Endometrium (tissue), 2 donors: ENCODE measurements at regions not wholly inside any gene's neighbourhood (a gene's known extent, or its start where the extent isn't known, plus 50 kb on each side); places are given as distances from the start of the nearest gene placed in this dataset.

Experiments used
- FAIRE-seq: peaks from 2 replicates; lab custom pipeline; 2012; peaks lifted over from hg19 to GRCh38; lab: Jason Lieb, UNC
- donor health status: control.
- donor health status: control.

- no peak for FAIRE-seq
Observed at GRCh38 chr3:57009802-57010201, 50.7 kb upstream of the SPATA12 start.

- no peak for FAIRE-seq
Observed at GRCh38 chr3:57009367-57009766, 51.1 kb upstream of the SPATA12 start.

DNA sequence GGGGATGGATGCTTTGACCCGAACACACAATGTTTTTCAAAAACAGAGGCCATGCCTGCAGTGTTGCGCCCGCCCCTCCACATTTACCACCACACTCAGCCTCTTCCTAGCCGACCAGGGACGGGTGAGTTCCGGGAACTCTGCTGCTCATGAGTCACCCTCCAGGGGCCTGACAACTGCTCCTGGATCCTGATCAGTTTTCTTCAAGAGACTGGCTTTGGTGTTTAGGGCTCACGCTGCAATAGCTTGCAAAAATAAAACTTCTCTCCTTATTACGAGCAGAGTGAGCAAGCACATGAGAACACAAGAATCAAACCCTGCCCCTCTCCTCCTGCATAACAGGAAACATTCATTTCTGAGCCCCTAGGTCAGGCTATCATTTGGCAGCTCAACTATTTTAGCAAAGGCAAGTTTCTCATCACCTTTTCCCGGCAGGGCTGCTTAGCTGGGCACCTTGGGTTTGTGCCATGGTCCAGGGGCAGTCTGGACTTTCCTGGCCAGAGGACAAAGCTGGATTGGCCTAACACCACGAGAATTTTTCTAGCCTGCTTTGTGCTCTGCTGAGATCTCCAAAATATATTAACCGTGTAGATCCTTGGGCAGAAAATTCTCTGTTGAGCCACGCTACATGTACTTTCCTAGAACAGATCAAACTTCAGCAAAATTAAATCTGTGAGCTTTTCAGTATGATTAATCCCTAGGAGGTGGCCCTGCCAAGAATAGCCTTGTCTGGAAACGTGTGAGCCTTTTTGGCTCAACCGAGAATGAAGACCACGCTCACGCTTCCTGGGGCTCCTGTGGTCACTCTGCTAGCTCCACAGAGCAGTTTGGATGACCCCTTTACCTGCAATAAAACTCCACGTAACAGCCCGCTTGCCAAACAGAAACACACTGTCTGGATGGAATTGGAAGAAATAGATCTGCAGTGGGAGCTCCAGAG, 52.7 kb upstream of the SPATA12 start:
- no peak for FAIRE-seq

GRCh38 chr3:57006949-57007419, 53.5 kb upstream of the SPATA12 start:
- FAIRE-seq, result no peak

DNA sequence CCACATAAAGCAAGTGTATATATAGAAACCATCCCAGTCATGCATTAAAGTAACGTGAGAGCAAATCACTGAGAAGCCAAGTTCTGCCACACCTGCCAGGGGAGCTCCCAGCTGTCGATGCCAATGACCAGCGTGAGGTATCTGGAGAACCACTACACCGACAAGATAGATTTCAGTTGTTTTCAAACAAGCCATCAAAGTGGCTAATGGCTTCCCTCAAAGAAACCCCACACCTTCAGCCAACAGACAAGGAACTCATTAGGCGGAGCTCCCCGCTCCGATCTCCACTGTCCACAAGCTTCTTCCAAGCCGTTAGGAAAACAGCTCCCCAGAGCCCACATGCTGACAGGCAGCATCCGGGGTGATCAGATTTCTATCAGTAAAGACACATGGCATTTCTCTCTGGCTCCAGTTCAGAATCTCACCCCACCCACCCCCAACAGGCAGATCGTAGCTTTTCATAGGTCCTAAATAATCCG, 54.2 kb upstream of the SPATA12 start:
- no peak for FAIRE-seq

DNA sequence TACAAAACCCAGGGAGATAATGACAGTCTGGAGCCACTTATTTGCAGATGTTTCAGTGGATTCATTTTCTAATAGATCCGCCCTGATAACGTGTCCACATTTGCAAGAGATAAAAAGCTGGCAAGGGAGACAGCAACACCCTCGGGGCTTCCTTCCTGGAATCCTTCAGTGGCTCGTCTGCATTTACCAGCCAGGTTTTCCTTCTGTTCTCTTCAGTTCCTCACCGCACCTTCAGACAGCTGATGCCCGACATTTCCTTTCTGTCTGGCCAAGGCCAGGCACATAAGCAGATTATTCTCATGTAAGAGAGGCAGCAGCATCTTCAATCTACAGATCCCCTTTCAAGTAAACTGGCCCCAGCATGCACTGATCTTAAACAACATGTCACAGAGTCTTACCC, 56.2 kb upstream of the SPATA12 start:
- FAIRE-seq, result no peak

DNA sequence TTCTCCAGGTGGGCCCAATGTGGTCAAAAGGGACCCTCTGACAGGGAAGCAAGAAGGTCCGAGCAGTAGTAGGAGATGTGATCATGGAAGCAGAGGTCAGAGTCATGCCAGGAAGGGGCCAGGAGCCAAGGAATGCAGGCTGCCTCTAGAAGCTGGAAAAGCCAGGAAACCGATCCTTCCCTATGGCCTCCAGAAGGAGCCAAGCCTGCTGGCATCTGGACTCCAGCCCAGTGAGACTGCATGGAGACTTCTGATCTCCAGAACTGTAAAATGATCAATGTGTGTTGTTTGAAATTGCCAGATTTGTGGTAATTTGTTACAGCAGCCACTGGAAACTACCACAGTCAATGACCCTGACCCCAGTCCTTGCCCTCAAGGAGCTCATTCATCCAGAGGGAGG, 56.8 kb upstream of the SPATA12 start:
- FAIRE-seq, result no peak

GRCh38 chr3:57001356-57001755, 59.1 kb upstream of the SPATA12 start:
- no peak for FAIRE-seq

DNA sequence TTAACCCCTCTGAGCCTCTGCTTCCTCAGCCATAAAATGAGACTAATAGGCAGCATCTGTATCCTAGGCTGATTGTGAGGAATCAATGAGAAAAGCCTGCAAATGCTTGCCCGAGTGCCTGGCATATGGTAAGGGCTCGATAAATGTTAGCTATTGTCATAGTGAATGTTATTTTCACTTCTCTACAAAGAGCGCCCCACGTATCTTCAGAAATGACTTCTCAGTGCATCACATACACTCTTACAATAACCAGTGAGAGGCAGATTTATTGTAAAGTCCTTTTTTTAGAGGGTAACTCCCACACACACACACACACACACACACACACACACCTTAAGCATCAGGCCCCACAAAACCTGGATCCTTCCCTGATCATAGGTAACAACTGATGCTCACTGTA, 60.5 kb upstream of the SPATA12 start:
- no peak for FAIRE-seq

DNA sequence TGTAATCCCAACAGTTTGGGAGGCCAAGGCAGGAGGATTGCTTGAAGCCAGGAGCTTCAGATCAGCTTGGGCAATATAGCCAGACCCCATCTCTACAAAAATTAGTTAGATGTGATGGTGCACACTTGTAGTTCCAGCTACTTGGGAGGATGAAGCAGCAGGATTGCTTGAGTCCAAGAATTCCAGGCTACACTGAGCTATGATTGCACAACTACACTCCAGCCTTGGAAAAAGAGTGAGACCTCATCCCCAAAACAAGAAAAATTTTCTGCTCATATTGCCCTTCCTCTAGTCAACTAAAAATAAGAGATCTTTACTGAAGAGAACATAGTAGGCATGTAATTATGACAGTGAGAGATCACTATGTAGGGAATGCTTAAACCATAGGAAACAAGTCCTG, 60.9 kb upstream of the SPATA12 start:
- FAIRE-seq, result no peak

DNA sequence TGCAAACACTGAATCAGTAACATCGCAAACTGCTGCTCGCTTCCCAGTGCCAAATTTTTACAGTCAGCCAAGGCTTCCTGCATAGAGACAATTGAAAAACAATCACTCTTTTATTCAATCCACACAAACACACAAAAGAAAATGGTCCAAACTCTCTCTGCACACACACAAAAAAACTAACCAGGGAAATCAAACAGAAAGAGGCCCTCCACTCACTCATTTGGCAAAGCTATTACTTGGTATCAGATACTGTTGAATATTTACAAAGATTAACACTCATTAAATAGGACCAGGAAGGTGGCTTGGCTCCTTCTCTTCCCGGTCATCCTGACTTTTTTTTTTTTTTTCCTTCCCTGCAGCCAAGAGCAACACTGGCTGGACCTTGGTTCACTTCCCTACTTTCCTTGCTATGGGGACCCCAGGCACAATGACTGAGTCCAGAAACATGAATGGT, 62.4 kb upstream of the SPATA12 start:
- no peak for FAIRE-seq

GRCh38 chr3:56997675-56998074, 62.8 kb upstream of the SPATA12 start:
- no peak for FAIRE-seq

GRCh38 chr3:56997041-56997440, 63.4 kb upstream of the SPATA12 start:
- FAIRE-seq, result no peak

DNA sequence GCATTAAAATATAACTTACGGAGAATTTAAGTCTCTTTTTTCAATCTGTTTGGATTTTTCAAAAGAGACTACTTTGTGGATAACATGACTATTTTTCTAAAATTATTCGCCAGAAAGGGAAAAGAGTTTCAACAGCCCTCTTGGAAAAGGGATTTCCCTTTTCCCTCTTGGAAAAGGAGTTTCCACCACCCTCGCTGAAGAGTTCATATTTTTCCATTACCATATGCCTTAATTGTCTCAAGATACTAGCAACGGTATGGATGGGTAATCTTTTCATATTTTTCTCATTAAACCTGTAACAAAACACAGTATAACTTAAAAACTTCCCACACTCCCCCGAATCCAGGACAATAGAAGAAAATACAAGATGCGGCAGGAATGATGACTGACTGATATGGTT, 66.1 kb upstream of the SPATA12 start:
- FAIRE-seq, result no peak

GRCh38 chr3:56990641-56991015, 69.8 kb upstream of the SPATA12 start:
- no peak for FAIRE-seq

DNA sequence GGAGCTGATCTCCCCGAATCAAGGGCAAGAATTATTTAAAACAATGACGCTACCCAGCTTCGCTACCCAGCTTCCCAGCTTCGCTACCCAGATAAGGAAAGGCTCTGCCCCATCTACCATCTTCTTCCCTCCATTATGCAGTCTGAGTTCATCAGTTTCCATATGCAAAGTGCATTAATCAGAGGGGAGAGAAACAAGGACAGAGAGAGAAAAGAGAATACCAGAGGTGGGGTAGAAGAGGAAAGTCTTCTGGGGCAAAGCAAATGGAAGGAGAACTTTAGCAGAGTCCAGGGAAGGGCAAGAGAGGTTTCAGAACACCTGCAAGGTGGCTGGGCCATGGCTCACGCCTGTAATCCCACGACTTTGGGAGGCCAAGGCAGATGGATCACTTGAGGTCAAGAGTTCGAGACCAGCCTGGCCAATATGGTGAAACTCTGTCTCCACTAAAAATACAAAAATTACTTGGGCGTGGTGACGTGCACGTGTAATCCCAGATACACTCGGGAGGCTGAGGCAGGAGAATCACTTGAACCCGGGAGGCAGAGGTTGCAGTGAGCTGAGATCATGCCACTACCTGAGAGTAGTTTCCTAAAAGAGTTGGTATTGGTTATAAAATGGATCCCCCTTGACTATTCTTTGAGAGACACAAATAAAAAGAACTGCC, 70.4 kb upstream of the SPATA12 start:
- no peak for FAIRE-seq

DNA sequence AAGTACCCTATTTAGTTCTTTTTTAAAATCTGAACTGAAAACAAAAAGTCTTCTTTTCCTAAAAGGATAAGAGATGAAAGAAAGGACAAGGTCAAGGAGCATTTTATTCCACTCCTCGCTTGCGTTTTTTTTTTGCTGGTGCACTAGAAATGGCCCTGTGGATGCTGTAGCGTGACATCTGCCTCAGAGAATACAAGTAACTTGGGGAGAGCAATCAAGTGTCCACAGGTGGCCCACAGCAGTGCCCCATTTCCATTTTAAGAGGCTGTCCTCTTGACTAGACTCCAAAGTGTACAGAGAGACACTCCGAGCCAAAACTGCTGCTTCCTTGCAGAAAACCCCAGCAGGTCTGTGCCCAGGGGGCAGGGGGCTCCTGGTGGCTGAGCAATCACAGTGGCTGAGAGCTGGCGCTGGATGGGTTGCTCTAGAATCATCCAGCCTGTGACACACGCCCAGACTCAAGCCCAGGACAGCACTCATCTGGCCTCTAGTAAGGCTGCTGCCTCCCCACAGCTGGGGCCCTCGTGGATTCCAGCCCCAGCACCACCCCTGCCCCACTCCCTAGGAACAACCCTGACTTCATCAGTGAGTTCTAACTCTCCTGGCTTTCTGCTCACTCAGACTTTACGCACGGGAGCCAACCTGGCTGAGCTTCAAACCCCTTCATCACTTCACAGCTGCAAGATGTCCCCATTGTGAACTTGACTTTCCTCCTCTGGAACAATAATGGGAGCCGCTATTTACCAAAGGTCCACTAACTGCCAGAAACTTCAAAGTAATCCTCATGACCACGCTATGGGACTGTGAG, 71.1 kb upstream of the SPATA12 start:
- FAIRE-seq, result no peak

- peak; percentile 94 for FAIRE-seq
Observed at GRCh38 chr3:56988458-56989168, 71.9 kb upstream of the SPATA12 start.

- no peak for FAIRE-seq
Observed at GRCh38 chr3:56987238-56987895, 73.1 kb upstream of the SPATA12 start.

DNA sequence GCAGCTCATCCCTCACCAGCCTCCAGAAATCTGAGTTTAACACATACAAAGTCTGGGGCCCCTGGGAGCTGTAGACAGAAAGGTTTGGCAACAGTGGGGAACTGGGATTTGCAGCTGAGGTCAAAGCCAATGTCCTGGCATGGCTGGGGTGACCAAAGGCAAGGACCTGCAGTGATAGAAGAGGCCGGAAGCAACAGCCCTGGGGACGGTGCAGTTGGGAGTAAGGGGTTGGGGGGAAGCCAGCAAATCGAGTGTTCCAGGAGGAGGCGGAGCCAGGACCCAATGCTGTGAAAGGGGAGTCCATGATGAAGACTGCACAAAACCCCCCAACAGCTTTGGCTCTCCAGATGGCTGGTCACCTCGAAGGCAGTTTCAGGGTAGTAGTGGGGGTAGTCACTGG, 74.1 kb upstream of the SPATA12 start:
- no peak for FAIRE-seq

DNA sequence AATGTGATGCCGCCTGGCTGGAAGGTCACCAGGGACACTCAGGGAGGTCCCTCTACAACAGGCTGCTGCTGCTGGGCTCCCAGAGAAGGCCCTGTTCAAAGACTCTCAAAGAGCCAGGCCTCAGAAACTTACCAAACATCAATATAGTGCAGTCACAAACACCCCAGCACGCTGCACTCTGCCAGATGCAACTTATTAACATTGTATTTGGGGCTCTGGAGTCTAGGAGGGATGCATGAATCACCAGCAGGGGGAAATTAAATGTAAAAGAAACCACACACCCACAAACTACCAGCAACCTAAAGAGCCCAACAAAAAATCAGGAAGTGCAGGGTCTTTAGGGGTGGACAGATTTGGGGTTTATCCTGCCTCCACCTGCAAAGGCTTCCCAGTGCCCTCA, 74.6 kb upstream of the SPATA12 start:
- no peak for FAIRE-seq
